Kasumi-1 (cell line): ENCODE measurements at regions not wholly inside any gene's neighbourhood (a gene's known extent, or its start where the extent isn't known, plus 50 kb on each side); places are given as distances from the start of the nearest gene placed in this dataset.

Experiments used
- DNase-seq, 2 experiments: peaks; one replicate each; lab custom pipeline; 2025; lab: John Stamatoyannopoulos, UW

DNA sequence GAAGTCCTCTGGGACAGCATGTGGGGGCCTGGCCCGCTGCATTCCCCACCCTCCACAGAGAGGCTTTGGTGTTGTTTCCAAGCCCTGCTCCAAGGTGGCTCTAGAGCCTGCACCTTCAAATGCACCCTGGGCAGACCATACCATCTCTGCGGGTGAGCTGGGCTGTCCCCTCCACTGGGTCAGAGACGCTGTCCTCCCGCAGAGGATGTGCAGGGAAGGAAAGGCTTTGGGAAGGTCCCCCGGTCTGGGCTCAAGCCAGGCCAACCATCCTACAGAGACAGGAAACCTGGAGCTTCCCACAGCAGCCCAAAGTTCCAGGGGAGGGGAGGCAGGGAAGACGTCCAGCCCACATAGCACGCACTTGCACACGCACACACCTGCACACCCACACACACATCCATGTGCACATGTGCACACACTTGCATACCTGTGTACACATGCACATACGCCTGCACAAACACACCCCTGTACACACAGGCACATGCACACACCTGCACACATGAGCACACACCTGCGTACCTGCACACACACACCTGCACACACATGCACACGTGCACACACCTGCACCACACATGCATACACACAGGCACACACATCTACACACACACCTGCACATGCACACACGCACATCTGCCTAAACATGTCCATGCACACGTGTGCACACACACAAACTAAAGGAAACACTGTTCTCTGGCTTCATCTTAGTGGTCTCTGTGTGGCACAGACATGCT lies 155.4 kb downstream of the ERMARD start:
- DNase-seq, result no peak

DNA sequence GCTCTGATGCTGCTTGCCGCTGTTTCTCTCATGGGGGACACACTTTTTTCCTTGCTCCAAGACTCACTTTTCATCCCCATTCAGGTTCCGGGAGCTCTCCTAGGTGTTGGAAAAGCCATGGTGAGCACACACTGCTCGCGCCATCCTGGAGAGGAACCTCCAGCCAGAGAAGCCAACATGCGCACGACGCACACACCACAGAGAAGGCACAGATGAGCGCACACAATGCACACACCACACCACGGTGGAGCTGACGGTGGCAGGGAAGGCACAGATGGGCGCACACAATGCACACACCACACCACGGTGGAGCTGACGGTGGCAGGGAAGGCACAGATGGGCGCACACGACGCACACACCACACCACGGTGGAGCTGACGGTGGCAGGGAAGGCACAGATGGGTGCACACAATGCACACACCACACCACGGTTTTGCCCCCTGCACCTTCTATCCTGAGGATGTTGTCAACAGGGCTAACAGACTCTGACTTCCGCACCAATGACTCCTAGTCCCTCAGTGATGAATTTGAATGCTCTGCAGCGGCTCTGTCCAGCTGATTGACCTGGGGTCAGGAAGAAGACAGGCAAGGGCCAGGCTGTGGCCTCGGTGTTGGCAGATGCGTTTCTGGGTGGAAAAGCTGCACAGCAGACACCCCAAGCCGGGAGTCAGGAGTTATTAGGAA lies 154.7 kb downstream of the ERMARD start:
- DNase-seq, result no peak

DNA sequence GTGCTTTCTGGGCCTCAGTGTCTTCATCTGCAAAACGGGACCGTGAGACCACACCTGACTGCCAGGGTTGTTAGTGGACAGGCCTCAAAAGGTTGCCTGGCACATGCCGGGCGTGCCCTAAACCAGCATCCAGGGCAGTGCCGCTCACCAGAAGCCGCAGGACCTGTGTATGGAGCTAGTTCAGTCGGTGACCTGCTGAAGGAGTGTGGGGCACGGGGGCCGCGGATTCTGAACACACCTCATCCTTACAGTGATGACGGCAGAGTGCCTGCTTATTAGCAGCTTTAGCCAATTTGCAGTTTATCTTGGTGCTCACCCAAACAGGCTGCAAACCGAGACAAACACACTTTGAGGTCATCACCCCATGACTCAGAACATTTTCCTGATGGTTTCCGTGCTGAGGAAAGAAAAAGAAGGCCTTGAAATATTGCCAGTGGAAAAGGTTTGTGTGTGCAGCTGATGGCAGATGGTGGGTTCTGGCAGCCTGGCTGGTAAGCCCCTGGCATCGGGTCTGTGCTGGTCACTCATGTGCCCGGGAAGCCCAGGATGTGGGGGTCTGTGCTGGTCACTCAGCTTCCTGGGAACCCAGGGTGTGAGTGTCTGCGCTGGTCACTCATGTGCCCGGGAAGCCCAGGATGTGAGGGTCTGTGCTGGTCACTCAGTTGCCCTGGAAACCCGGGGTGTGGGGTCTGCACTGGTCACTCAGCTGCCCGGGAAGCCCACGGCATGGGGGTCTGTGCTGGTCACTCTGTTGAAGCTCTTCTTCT lies 153.8 kb downstream of the ERMARD start:
- no peak for DNase-seq

GRCh38 chr6:169904051-169904922 lies 152.9 kb downstream of the ERMARD start:
- DNase-seq, result no peak

- no peak for DNase-seq
Measured at GRCh38 chr6:169903122-169903521, 151.7 kb downstream of the ERMARD start.

DNA sequence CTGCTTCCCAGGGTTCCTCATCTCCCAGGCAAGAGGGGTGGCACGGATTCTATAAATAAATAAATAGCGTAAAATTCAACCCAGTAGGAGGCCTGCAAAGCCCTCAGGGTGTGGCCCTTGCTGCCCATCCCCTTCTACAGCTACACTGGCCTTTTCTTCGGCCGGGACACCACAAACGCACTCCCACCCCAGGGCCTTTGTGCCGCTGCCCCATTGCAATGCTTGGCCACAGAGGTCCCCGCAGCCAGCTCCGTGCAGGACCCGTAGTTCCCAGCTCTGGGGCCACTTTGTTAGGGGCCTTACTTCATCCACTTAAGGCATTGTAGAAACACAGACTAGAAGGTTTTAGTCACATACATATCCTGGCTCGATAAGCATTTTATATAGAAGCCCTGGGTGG lies 151.2 kb downstream of the ERMARD start:
- DNase-seq, result no peak

DNA sequence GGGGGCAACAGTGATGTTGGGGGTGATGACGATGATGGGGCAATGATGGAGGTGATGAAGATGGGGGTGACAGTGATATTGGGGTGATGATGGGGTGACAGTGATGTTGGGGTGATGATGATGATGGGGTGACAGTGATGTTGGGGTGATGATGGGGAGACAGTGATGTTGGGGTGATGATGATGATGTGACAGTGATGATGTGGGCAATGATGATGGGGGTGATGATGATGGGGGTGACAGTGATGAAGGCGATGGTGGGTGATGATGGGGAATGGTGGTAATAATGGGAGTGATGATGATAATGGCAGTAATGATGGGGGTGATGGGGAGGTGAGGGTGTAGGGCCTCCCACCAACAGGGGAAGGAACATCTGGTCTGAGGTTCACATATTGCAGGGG lies 150.6 kb downstream of the ERMARD start:
- DNase-seq, result no peak

DNA sequence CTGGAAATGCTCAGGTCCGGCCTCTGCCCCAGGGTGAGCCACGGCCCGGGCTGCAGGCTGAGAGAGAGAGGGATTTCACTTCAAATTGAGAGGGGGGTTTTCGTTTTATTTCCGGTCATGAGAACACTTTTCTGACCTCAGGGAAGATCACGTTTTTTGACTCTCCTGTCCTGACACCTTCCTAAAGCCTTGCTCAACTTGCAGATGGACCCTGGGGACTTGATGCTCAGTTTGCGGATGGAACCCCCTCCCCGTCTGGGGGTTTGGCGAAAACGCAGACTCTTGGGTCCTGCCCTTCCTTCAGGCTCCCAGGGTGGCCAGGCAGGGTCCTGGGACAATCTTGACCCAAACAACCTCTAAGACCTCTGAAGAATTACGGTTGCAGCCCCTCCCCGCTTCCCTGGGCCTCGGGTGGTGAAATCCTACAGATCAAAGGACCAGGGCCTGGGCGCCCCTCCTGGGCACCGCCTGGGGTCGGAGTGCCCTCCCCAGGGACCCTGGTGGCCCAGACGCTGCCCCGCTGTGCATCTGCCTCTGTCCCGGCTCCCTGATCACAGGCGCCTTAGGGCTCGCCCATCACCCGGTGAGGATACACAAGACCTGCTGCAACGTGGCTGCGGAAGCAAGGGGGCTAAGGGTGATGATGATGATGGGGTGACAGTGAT lies 148.2 kb downstream of the ERMARD start:
- DNase-seq, result no peak

GRCh38 chr6:169898788-169899480 lies 147.5 kb downstream of the ERMARD start:
- no peak for DNase-seq

DNA sequence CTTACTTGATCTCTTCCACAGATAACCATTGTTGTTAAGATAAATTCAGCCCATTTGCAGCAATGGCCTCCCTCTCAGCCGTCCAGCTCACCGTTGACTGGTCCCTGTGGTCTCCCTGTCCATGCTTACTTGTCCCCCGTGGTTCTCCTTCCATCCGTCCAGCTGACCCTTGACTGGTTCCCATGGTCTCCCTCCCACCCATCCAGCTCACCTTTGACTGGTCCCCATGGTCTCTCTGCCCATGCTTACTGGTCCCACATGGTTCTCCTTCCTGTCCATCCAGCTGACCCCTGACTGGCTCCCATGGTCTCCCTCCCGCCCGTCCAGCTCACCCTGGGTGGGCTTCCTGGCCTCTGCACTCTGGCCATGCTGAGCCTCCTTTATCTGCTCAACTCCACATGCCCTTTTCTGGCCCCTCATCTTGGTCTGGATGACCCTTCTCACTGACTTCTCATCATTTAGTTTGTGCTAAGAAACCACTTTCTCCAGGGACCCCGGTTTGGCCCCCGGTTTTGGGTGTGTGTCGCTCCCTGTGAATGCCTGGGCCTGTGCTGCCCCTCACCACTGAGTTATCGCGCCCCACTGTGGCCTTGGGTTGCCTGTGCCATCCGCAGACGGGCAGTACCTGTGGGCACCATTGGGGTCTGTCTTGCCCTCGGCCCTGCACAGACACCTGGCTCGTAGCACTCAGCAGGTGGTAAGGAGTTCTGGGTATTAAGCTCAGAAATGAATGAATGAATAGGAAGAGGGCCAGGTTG lies 146.4 kb downstream of the ERMARD start:
- DNase-seq, result no peak

GRCh38 chr6:169896826-169897456 lies 145.5 kb downstream of the ERMARD start:
- DNase-seq, result no peak

DNA sequence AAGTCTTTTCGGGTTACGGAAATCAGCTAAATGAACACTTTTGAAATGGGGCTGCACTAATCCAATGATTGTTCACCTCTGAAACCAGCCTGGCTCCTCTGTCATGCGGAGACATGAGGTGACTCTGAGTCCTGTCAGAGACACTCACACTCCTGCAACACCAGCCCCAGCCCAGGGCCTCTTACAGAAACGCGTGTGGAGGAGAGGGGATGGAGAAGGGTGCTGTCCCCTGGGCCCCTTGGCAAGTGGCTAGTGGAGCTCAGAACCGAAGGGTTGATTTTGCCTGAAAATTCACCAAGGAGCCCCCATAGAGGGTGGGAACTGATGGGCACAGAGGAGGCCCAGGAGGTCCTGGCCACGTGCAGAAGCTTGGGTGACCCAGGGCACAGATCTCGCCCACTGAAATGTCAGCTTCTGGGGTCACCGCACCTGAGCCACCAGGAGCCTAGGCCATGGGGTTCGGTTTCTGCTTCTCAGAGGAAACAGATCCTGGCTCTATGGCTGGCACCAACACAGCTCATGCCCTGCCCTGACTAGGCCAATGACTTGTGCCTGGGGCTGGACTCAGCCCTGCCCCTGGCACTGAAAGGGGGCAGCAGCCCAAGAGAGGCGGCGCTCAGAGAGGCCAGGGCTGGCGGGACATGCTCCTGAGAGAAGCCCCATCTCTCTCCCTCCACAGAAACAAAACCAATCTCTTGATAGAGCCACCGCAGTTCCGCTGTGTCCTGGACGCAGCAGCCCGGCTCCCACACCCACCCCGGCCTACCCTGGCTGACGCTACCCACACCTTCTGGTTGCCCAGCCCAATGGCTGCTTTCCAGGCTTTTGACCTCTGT lies 144.7 kb downstream of the ERMARD start:
- no peak for DNase-seq

DNA sequence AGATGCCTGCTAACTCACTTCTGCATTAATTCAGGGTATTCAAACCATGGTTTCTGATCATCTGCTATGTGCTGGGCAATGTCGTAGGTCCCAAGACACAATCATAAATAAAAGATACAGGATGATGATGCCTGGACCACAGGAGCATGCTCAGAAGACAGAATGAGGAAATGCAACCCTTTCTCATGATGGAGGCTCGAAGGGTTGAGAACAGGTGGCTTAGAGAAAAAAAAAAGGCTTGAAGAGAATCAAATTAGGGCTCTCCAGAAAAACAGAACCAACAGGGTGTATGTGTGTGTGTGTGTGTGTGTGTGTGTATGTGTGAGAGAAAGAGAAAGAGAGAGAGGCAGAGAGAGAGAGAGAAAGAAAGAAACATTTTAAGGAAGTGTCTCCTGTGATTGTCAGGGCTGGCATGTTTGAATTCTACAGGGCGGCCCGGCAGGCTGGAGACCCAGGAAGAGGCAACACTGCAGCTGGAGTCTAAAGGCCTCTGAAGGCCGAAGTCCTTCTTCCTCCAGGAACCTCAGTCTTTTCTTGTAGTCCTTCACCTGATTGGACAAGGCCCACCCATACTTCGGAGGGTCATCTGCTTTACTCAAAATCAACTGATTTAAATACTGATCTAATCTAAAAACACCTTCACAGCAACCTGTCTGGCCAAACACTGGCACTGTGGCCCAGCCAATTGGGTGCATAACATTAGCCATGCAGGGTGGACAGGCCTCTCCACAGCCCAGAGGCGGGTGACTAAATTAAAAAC lies 143.8 kb downstream of the ERMARD start:
- no peak for DNase-seq

DNA sequence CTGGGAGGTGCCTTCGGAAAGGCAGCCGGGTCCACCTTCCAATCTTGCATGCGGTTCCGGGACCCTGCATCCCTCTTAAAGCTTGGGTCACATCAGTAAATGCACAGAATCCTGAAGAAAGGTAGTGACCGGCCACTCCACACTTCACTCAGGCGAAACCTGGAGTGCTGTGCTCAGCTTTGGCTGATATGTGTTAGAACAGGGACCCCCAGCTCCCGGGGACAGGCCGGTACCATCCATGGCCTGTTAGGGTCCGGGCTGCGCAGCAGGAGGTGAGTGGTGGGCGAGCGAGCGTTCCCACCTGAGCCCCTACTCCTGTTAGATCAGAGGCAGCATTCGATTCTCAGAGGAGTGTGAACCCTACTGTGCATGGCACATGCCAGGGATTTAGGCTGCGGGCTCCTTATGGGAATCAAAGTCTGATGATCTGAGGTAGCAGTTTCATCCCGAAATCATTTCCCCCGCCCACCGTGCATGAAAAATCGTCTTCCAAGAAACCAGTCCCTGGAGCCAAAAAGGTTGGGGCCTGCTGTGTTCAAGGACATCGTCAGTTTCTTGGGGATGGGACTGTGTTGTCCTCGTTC lies 143.0 kb downstream of the ERMARD start:
- DNase-seq, result no peak

DNA sequence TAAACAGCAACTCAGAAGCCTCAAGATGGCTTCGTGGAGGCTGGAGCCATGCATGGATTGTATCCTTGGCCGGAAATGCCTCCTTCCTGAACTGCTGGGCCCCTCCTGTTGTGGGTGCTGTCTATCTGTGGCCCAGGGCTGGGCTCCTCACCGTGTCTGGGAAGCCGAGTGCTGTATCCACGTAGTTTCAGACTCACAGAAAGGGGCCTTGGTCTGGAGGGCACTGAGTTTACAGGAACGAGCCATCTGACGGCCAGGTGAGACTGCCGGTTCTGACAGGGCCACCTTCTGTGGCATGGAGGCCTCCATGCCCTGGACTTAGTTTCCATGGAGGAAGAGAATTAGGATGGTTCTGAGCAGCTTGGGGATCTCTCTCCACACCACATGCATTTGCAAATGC lies 142.2 kb downstream of the ERMARD start:
- no peak for DNase-seq

DNA sequence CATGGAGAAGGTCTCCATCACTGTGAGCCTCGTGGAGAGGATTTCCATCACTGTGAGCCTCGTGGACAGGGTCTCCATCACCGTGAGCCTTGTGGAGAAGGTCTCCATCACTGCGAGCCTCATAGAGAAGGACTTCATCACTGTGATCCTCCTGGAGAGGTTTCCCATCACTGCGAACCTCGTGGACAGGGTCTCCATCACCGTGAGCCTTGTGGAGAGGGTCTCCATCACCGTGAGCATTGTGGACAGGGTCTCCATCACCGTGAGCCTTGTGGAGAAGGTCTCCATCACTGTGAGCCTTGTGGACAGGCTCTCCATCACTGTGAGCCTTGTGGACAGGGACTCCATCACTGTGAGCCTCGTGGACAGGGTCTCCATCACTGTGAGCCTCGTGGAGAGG lies 140.4 kb downstream of the ERMARD start:
- DNase-seq, result no peak

- DNase-seq, result no peak
Measured at GRCh38 chr6:169891421-169891820, 140.0 kb downstream of the ERMARD start.

DNA sequence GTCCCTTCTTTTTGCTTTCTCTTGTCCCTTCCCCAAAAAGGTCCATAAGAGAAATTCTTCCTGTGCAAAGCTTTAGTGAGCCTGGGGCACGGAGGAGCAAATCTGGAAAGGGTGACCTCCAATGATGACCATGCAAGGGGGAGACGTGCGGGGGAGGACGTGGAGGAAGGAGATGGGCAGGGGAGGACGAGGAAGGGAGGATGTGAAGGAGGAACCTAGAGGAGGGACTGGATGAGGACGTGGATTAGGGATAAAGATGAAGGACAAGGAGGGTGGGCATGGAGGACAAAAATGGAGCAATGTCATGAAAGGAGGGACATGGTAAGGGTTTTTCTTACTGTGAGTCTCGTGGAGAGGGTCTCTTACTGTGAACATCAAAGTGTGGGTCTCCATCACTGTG lies 139.5 kb downstream of the ERMARD start:
- DNase-seq, result no peak
